ENCODE measurements at regions not wholly inside any gene's neighbourhood (a gene's known extent, or its start where the extent isn't known, plus 50 kb on each side); places are given as distances from the start of the nearest gene placed in this dataset.

- WGBS, 2 experiments (ENCODE audit: extremely low coverage in 2 of 2, insufficient read length in 1 of 2) = no CpG with 5 or more reads among the region's 3 CpGs
- no TSS peak for BruUV-seq (replicated peaks)
- Histone ChIP-seq H2AK9ac (replicated peaks; ENCODE audit: low read depth, low read length, poor library complexity) (no peak overlapping the region), H3K4me3 (ENCODE audit: insufficient read depth, low read depth, low read length) (no peak overlapping the region), H3K14ac (replicated peaks; ENCODE audit: low read depth, low read length) (no peak overlapping the region), H2BK5ac (ENCODE audit: low read depth, low read length, poor library complexity, severe bottlenecking) (no peak overlapping the region), H2BK15ac (ENCODE audit: low read depth, low read length) (no peak overlapping the region), H3K4me1 (ENCODE audit: control insufficient read depth, insufficient read depth, low read length) (no peaks in the 10 kb centered on the region), H3K9me3 (ENCODE audit: control insufficient read depth, insufficient read depth, low read length) (no peaks in the 10 kb centered on the region), H3K27me3 (ENCODE audit: control insufficient read depth, insufficient read depth, low read length) (peaks cover 38% of the 10 kb centered on the region), H3K9ac (ENCODE audit: low read depth, low read length) (no peak overlapping the region), H3K4ac (ENCODE audit: low read depth, low read length) (no peak overlapping the region), H4K5ac (ENCODE audit: low read depth, low read length) (no peak overlapping the region), H2BK120ac (ENCODE audit: low read depth, low read length) (no peak overlapping the region), H4K20me1 (ENCODE audit: insufficient read depth, low read length) (no peaks in the 10 kb centered on the region), H3K18ac (ENCODE audit: low read depth, low read length) (no peak overlapping the region), H3K27ac (ENCODE audit: insufficient read depth, low read length) (no peak overlapping the region), H2AK5ac (ENCODE audit: low read depth, low read length) (no peak overlapping the region), H2AFZ (replicated peaks; ENCODE audit: low read length, poor library complexity) (no peak overlapping the region), H3K36me3 (ENCODE audit: control insufficient read depth, insufficient read depth, low read length) (no peaks in the 10 kb centered on the region), H4K8ac (ENCODE audit: low read depth in 2 of 2, low read length in 2 of 2) (no peak overlapping the region), H3K23ac (ENCODE audit: low read depth, low read length) (no peak overlapping the region), H2BK20ac (ENCODE audit: low read depth, low read length) (no peak overlapping the region), H3K9me1 (ENCODE audit: insufficient read depth, low read length) (no peaks in the 10 kb centered on the region), H3K4me2 (ENCODE audit: low read depth, low read length) (no peak overlapping the region), H4K91ac (ENCODE audit: insufficient read depth, low read depth, low read length) (no peak overlapping the region), H3K79me1 (ENCODE audit: low read depth in 1 of 2, low read length in 2 of 2) (no peaks in the 10 kb centered on the region), H3K56ac (ENCODE audit: extremely low read depth, insufficient read depth, low read length) (no peak overlapping the region)
- POLR2A ChIA-PET (ENCODE audit: unreplicated experiment) = no interaction called here
- ATAC-seq (ENCODE audit: low read depth) (no peak), DNase-seq (no peak)
- TF ChIP-seq FOS (IDR thresholded peaks at IDR 0.05; ENCODE audit: low read depth, low read length) (no peak), RFX5 (IDR thresholded peaks at IDR 0.05; ENCODE audit: low read depth, low read length) (no peak), BHLHE40 (IDR thresholded peaks at IDR 0.05; ENCODE audit: low read depth, low read length) (no peak), MAFK (IDR thresholded peaks at IDR 0.05; ENCODE audit: low read depth, low read length) (no peak), RCOR1 (IDR thresholded peaks at IDR 0.05; ENCODE audit: insufficient replicate concordance, low read length) (no peak), SMC3 (IDR thresholded peaks at IDR 0.05; ENCODE audit: low read depth, low read length) (no peak), NFE2L2 (IDR thresholded peaks at IDR 0.05; ENCODE audit: low read depth, low read length) (no peak), CEBPB (IDR thresholded peaks at IDR 0.05; ENCODE audit: low read depth, low read length) (no peak), CHD1 (IDR thresholded peaks at IDR 0.05; ENCODE audit: low read depth, low read length) (no peak)
- CTCF ChIA-PET = no interaction called here
- dilution Hi-C loops (cut with HindIII; ENCODE audit: low sequenced_read_pairs, unreplicated experiment) = no loop called here
- in situ Hi-C loops (cut with MboI; ENCODE audit: low sequenced_read_pairs) = no loop called here
- intact Hi-C loops (cut with micrococcal nuclease) = no loop called here
Measured at GRCh38 chr9:109556786-109557185, 58.7 kb upstream of the PTPN3 start.

All from IMR-90 (cell line).